MCF 10A (cell line): ENCODE measurements at regions not wholly inside any gene's neighbourhood (a gene's known extent, or its start where the extent isn't known, plus 50 kb on each side); places are given as distances from the start of the nearest gene placed in this dataset.

Experiments
- BruUV-seq: library from RNA; stranded (reverse); fragments of 400-500 nt; replicated peaks from 2 replicates; lab custom pipeline; 2021; lab: Mats Ljungman, UMichigan
- CTCF ChIA-PET: fragments of 300-600 bp; sonication (Branson Sonifier 250); formaldehyde crosslinking; extraction: SDS; loops from one replicate; lab custom pipeline; 2021; ENCODE audit warnings: antibody characterized with exemption, inconsistent platforms; lab: Yijun Ruan, JAX
- POLR2A ChIA-PET: fragments of 300-600, 350-650 bp; sonication (Branson Sonifier 250); formaldehyde crosslinking; extraction: SDS; loops from one replicate; lab custom pipeline; 2020; ENCODE audit warnings: antibody characterized with exemption, inconsistent platforms; lab: Yijun Ruan, JAX
- DNase-seq: peaks from one replicate; pipeline ENCODE4 v3.0.0-alpha.2; 2018; ENCODE audit not compliant: unreplicated experiment
- H3K27ac Mint-ChIP-seq: one replicate; pipeline ENCODE4 v1.8.0; 2022; ENCODE audit warnings: mild to moderate bottlenecking, low read depth, mixed read lengths; ENCODE audit not compliant: unreplicated experiment
- H3K27me3 Mint-ChIP-seq: one replicate; pipeline ENCODE4 v1.8.0; 2022; ENCODE audit warnings: mixed read lengths; ENCODE audit not compliant: insufficient read depth, unreplicated experiment
- H3K36me3 Mint-ChIP-seq: one replicate; pipeline ENCODE4 v1.8.0; 2022; ENCODE audit warnings: mild to moderate bottlenecking, moderate library complexity, mixed read lengths; ENCODE audit not compliant: insufficient read depth, unreplicated experiment
- H3K4me1 Mint-ChIP-seq: one replicate; pipeline ENCODE4 v1.8.0; 2022; ENCODE audit warnings: mixed read lengths; ENCODE audit not compliant: insufficient read depth, unreplicated experiment
- H3K4me3 Mint-ChIP-seq: one replicate; pipeline ENCODE4 v1.8.0; 2022; ENCODE audit warnings: mild to moderate bottlenecking, moderate library complexity, mixed read lengths; ENCODE audit not compliant: unreplicated experiment
- H3K9me3 Mint-ChIP-seq: one replicate; pipeline ENCODE4 v1.8.0; 2022; ENCODE audit warnings: mixed read lengths; ENCODE audit not compliant: unreplicated experiment
- CTCF ChIP-seq: fragments of 200-600 bp; IDR thresholded peaks from one replicate; pipeline ENCODE4 v1.8.0; 2022; ENCODE audit warnings: antibody characterized with exemption, mild to moderate bottlenecking; ENCODE audit not compliant: unreplicated experiment
- intact Hi-C: fragments of 100-400 bp; cut with micrococcal nuclease; formaldehyde crosslinking; loops from 2 replicates; pipeline ENCODE4 v1.14.1; 2022

GRCh38 chr14:28012629-28013415 is 753.8 kb upstream of the FOXG1 start:
- H3K27ac Mint-ChIP-seq: no peak overlapping the region
- intact Hi-C loops: no loop called here
- peaks cover 13% of the 10 kb centered on the region for H3K27me3 Mint-ChIP-seq
- POLR2A ChIA-PET: no interaction called here
- CTCF ChIA-PET: interaction anchor here (0.6 to 1.0 kb wide), 4 partner anchors 8 to 345 kb away, joined by 3 to 4 read pairs (median 3); no protein-coding TSS in a partner anchor
- DNase-seq: no peak
- no peaks in the 10 kb centered on the region for H3K4me1 Mint-ChIP-seq
- no peaks in the 10 kb centered on the region for H3K36me3 Mint-ChIP-seq
- peaks cover 8% of the 10 kb centered on the region for H3K9me3 Mint-ChIP-seq
- BruUV-seq: no TSS peak
- H3K4me3 Mint-ChIP-seq: no peak overlapping the region
- TF ChIP-seq CTCF: no peak

- POLR2A ChIA-PET: interaction anchor here (0.6 kb wide), 1 partner anchor 359 kb away, joined by 3 read pairs; no protein-coding TSS in a partner anchor
- intact Hi-C loops: no loop called here
- H3K27ac Mint-ChIP-seq: no peak overlapping the region
- H3K36me3 Mint-ChIP-seq: no peaks in the 10 kb centered on the region
- BruUV-seq: no TSS peak
- peaks cover 39% of the 10 kb centered on the region for H3K27me3 Mint-ChIP-seq
- peaks cover 8% of the 10 kb centered on the region for H3K9me3 Mint-ChIP-seq
- CTCF ChIA-PET: no interaction called here
- DNase-seq: no peak
- no peaks in the 10 kb centered on the region for H3K4me1 Mint-ChIP-seq
- no peak for TF ChIP-seq CTCF
- no peak overlapping the region for H3K4me3 Mint-ChIP-seq
Measured at GRCh38 chr14:28020112-28020511, 746.5 kb upstream of the FOXG1 start.

- H3K9me3 Mint-ChIP-seq: no peaks in the 10 kb centered on the region
- BruUV-seq: no TSS peak
- H3K27ac Mint-ChIP-seq: no peak overlapping the region
- intact Hi-C loops: no loop called here
- H3K36me3 Mint-ChIP-seq: no peaks in the 10 kb centered on the region
- DNase-seq: no peak
- no peak for TF ChIP-seq CTCF
- ChIA-PET CTCF (interaction anchor here (1.4 kb wide), 1 partner anchor 12 kb away, joined by 4 read pairs; no protein-coding TSS in a partner anchor), POLR2A (no interaction called here)
- H3K27me3 Mint-ChIP-seq: peaks cover 45% of the 10 kb centered on the region
- no peak overlapping the region for H3K4me3 Mint-ChIP-seq
- H3K4me1 Mint-ChIP-seq: no peaks in the 10 kb centered on the region
Measured at GRCh38 chr14:28023853-28024252, 742.7 kb upstream of the FOXG1 start.

GRCh38 chr14:28052251-28052650 is 714.3 kb upstream of the FOXG1 start:
- POLR2A ChIA-PET: no interaction called here
- Mint-ChIP-seq H3K9me3 (no peaks in the 10 kb centered on the region), H3K27me3 (no peaks in the 10 kb centered on the region), H3K4me1 (no peaks in the 10 kb centered on the region), H3K36me3 (peaks cover 8% of the 10 kb centered on the region), H3K27ac (no peak overlapping the region), H3K4me3 (no peak overlapping the region)
- intact Hi-C loops: no loop called here
- BruUV-seq: no TSS peak
- CTCF ChIA-PET: no interaction called here
- no peak for TF ChIP-seq CTCF
- no peak for DNase-seq
